HCT116 (cell line): ENCODE measurements at regions not wholly inside any gene's neighbourhood (a gene's known extent, or its start where the extent isn't known, plus 50 kb on each side); places are given as distances from the start of the nearest gene placed in this dataset.
A peak's percentile ranks its signal among the peaks of the same experiment; 100 is the strongest.

Experiments used
- ATAC-seq: fragments of 200-7000 bp; cut with Tn5 transposase; 2 replicates; pipeline ENCODE4 v1.9.1; 2020; ENCODE audit warnings: mild to moderate bottlenecking, moderate library complexity
- BruUV-seq: library from RNA; stranded (reverse); fragments of 400-500 nt; replicated peaks from 2 replicates; lab custom pipeline; 2021; lab: Mats Ljungman, UMichigan
- CTCF ChIA-PET: fragments of 300-600 bp; sonication (Branson Sonifier 250); formaldehyde crosslinking; loops from one replicate; lab custom pipeline; 2021; ENCODE audit warnings: antibody characterized with exemption; lab: Charles Lee
- POLR2A ChIA-PET: fragments of 300-600, 350-600 bp; sonication (Branson Sonifier 250); formaldehyde crosslinking; loops from one replicate; lab custom pipeline; 2021; ENCODE audit warnings: antibody characterized with exemption; lab: Charles Lee
- RAD21 ChIA-PET, 2 experiments: fragments of 300-600 bp; sonication (Branson Sonifier 250); formaldehyde crosslinking; loops; one replicate each; lab custom pipeline; 2023; ENCODE audit warnings: low total read pairs in 2 of 2; ENCODE audit not compliant: uncharacterized antibody in 2 of 2, unreplicated experiment in 2 of 2, low non-redundant PET in 1 of 2; lab: Charles Lee
- DNase-seq: peaks from one replicate; pipeline ENCODE4 v3.0.0-alpha.2; 2010; ENCODE audit warnings: low read depth, low spot score
- H2AFZ ChIP-seq: fragments of 200-600 bp; shearing (Covaris generic), sonication (generic); 2 replicates; pipeline ENCODE4 v1.6.1; 2017; ENCODE audit warnings: low read depth, mixed run types, mixed read lengths, antibody characterized with exemption, low read length; ENCODE audit not compliant: poor library complexity, severe bottlenecking
- H3K27ac ChIP-seq: 2 replicates; pipeline ENCODE4 v1.5.1; 2012; ENCODE audit warnings: low read depth, low read length
- H3K27me3 ChIP-seq: fragments of 200-600 bp; sonication (generic); 2 replicates; pipeline ENCODE4 v1.6.1; 2016; ENCODE audit warnings: mixed run types, low read length, mixed read lengths; ENCODE audit not compliant: insufficient read depth
- H3K36me3 ChIP-seq, 2 experiments: fragments of 200-500 bp in 1 of 2; fragments of 200-600 bp in 1 of 2; sonication (Bioruptor generic) in 1 of 2; sonication (generic) in 1 of 2; 2 replicates each; pipeline versions ENCODE4 v1.5.1 to v1.6.1; 2014 to 2016; ENCODE audit warnings: low read length in 2 of 2, inconsistent platforms in 1 of 2, mixed read lengths in 1 of 2, mixed run types in 1 of 2; ENCODE audit not compliant: insufficient read depth in 2 of 2, control insufficient read depth in 1 of 2
- H3K4me1 ChIP-seq, 2 experiments: fragments of 200-600 bp in 1 of 2; sonication (generic) in 1 of 2; 2 replicates each; pipeline versions ENCODE4 v1.5.1 to v1.6.1; 2012 to 2017; ENCODE audit warnings: low read length in 2 of 2, inconsistent platforms in 1 of 2, mild to moderate bottlenecking in 1 of 2, mixed read lengths in 1 of 2, mixed run types in 1 of 2, moderate library complexity in 1 of 2; ENCODE audit not compliant: insufficient read depth in 2 of 2, control insufficient read depth in 1 of 2
- H3K4me2 ChIP-seq: fragments of 200-600 bp; sonication (generic); 2 replicates; pipeline ENCODE4 v1.6.1; 2017; ENCODE audit warnings: mixed run types, low read length, mixed read lengths
- H3K4me3 ChIP-seq, 2 experiments: fragments of 200-600 bp in 1 of 2; sonication (generic) in 1 of 2; replicated peaks in 1 of 2; 2 replicates each; pipeline ENCODE4 v1.5.1; 2011 to 2016; ENCODE audit warnings: low read length in 2 of 2, control low read depth in 1 of 2, low read depth in 1 of 2, mild to moderate bottlenecking in 1 of 2, mixed read lengths in 1 of 2, mixed run types in 1 of 2
- H3K79me2 ChIP-seq: fragments of 200-600 bp; sonication (generic); 2 replicates; pipeline ENCODE4 v1.6.1; 2017; ENCODE audit warnings: mild to moderate bottlenecking, mixed run types, low read length, moderate library complexity, mixed read lengths; ENCODE audit not compliant: insufficient read depth
- H3K9ac ChIP-seq: fragments of 200-600 bp; sonication (generic); 2 replicates; pipeline ENCODE4 v1.6.1; 2016; ENCODE audit warnings: low read length, mixed read lengths
- H3K9me2 ChIP-seq: fragments of 200-600 bp; sonication (generic), shearing (Covaris generic); 2 replicates; pipeline ENCODE4 v1.6.1; 2017; ENCODE audit warnings: mixed run types, mild to moderate bottlenecking, moderate library complexity; ENCODE audit not compliant: insufficient read depth
- H3K9me3 ChIP-seq, 2 experiments: fragments of 200-500 bp in 1 of 2; fragments of 200-600 bp in 1 of 2; sonication (Bioruptor generic) in 1 of 2; sonication (generic) in 1 of 2; 2 replicates each; pipeline ENCODE4 v1.6.1; 2014 to 2017; ENCODE audit warnings: low read length in 2 of 2, mixed read lengths in 2 of 2, inconsistent platforms in 1 of 2, low read depth in 1 of 2, mild to moderate bottlenecking in 1 of 2, mixed run types in 1 of 2, moderate library complexity in 1 of 2; ENCODE audit not compliant: control insufficient read depth in 1 of 2, insufficient read depth in 1 of 2
- H4K20me1 ChIP-seq: fragments of 200-600 bp; sonication (generic), shearing (Covaris generic); 2 replicates; pipeline ENCODE4 v1.6.1; 2017; ENCODE audit warnings: mixed run types, mild to moderate bottlenecking, moderate library complexity; ENCODE audit not compliant: insufficient read depth
- CBX3 ChIP-seq: IDR thresholded peaks from 2 replicates; pipeline ENCODE4 v1.6.1; 2012; ENCODE audit warnings: low read depth
- CEBPB ChIP-seq: IDR thresholded peaks from 2 replicates; pipeline ENCODE4 v1.6.1; 2012; ENCODE audit warnings: low read depth
- EGR1 ChIP-seq: IDR thresholded peaks from 2 replicates; pipeline ENCODE4 v1.6.1; 2012; ENCODE audit warnings: low read depth
- ELF1 ChIP-seq: IDR thresholded peaks from 2 replicates; pipeline ENCODE4 v1.6.1; 2012; ENCODE audit warnings: low read depth, borderline replicate concordance
- EZH2 ChIP-seq: fragments of 200-600 bp; sonication (generic); IDR thresholded peaks from 2 replicates; pipeline ENCODE4 v1.6.1; 2017; ENCODE audit warnings: antibody characterized with exemption, mixed run types
- FOSL1 ChIP-seq: IDR thresholded peaks from 2 replicates; pipeline ENCODE4 v1.6.1; 2012; ENCODE audit warnings: low read depth
- JUND ChIP-seq: IDR thresholded peaks from 2 replicates; pipeline ENCODE4 v1.6.1; 2012
- POLR2AphosphoS5 ChIP-seq: IDR thresholded peaks from 2 replicates; pipeline ENCODE4 v1.6.1; 2011; ENCODE audit warnings: mild to moderate bottlenecking, low read depth, low read length, moderate library complexity
- RAD21 ChIP-seq: IDR thresholded peaks from 2 replicates; pipeline ENCODE4 v1.6.1; 2012; ENCODE audit warnings: low read depth, mild to moderate bottlenecking
- SIN3A ChIP-seq: IDR thresholded peaks from 2 replicates; pipeline ENCODE4 v1.6.1; 2012; ENCODE audit warnings: low read depth
- SP1 ChIP-seq: IDR thresholded peaks from 2 replicates; pipeline ENCODE4 v1.6.1; 2012; ENCODE audit warnings: low read depth
- SRF ChIP-seq: IDR thresholded peaks from 2 replicates; pipeline ENCODE4 v1.6.1; 2012; ENCODE audit warnings: low read depth
- YY1 ChIP-seq: IDR thresholded peaks from 2 replicates; pipeline ENCODE4 v1.6.1; 2011; ENCODE audit warnings: low read length, low read depth, moderate library complexity, mild to moderate bottlenecking; ENCODE audit not compliant: insufficient replicate concordance; ENCODE audit errors: extremely low read depth
- ZBTB33 ChIP-seq: IDR thresholded peaks from 2 replicates; pipeline ENCODE4 v1.6.1; 2011; ENCODE audit warnings: mild to moderate bottlenecking, low read length, moderate library complexity; ENCODE audit not compliant: insufficient replicate concordance; ENCODE audit errors: extremely low read depth
- ZFX ChIP-seq: fragments of 450-650 bp; IDR thresholded peaks from 2 replicates; pipeline ENCODE4 v1.6.1; 2017
- ZNF274 ChIP-seq: fragments of 200-500 bp; sonication (Bioruptor generic); IDR thresholded peaks from 2 replicates; pipeline ENCODE4 v1.6.1; 2014; ENCODE audit warnings: mild to moderate bottlenecking, low read depth, low read length, inconsistent platforms
- intact Hi-C: fragments of 100-400 bp; cut with micrococcal nuclease; formaldehyde crosslinking; loops from 2 replicates; pipeline ENCODE4 v1.10.0; 2022
- TF ChIP-seq, protein P1 (sequence below), 3 experiments: fragments of 200-600 bp in 1 of 3; sonication (generic) in 1 of 3; IDR thresholded peaks in 2 of 3; conservative IDR thresholded peaks in 1 of 3; 2 replicates each; pipeline ENCODE4 v1.5.1; 2012 to 2017; ENCODE audit warnings: low read depth in 2 of 3, low read length in 2 of 3, antibody characterized with exemption in 1 of 3, borderline replicate concordance in 1 of 3, control low read depth in 1 of 3, mild to moderate bottlenecking in 1 of 3, mixed read lengths in 1 of 3, mixed run types in 1 of 3, moderate library complexity in 1 of 3; ENCODE audit not compliant: insufficient read depth in 1 of 3
- TF ChIP-seq, protein P2 (sequence below): IDR thresholded peaks from 2 replicates; pipeline ENCODE4 v1.6.1; 2012
- TF ChIP-seq, protein P3 (sequence below): IDR thresholded peaks from 2 replicates; pipeline ENCODE4 v1.6.1; 2012; ENCODE audit warnings: low read depth
- TF ChIP-seq, protein P4 (sequence below): IDR thresholded peaks from 2 replicates; pipeline ENCODE4 v1.6.1; 2012

GRCh38 chr3:148078658-148079057, 619.0 kb upstream of the AGTR1 start:
- Histone ChIP-seq H3K36me3 (no peaks in the 10 kb centered on the region), H3K9ac (no peak overlapping the region), H3K9me2 (no peaks in the 10 kb centered on the region), H3K9me3 (no peaks in the 10 kb centered on the region), H3K27ac (no peak overlapping the region), H3K79me2 (no peaks in the 10 kb centered on the region), H3K27me3 (no peaks in the 10 kb centered on the region), H4K20me1 (no peaks in the 10 kb centered on the region), H3K4me3 (no peak overlapping the region), H2AFZ (peak overlapping the region; percentile 5), H3K4me1 (no peaks in the 10 kb centered on the region), H3K4me2 (no peak overlapping the region)
- POLR2A ChIA-PET, result no interaction called here
- BruUV-seq, result no TSS peak
- DNase-seq (no peak), ATAC-seq (no peak)
- CTCF ChIA-PET, result interaction anchor here (1.2 to 2.9 kb wide), 8 partner anchors 8 to 962 kb away, joined by 3 to 17 read pairs (median 4); no protein-coding TSS in a partner anchor
- RAD21 ChIA-PET, result no interaction called here
- TF ChIP-seq ELF1 (no peak), ZNF274 (no peak), EGR1 (no peak), CBX3 (no peak), FOSL1 (no peak), RAD21 (no peak), SIN3A (no peak), POLR2AphosphoS5 (no peak), ZBTB33 (no peak), ZFX (no peak), JUND (no peak), SP1 (no peak), CEBPB (no peak), YY1 (no peak), EZH2 (no peak), SRF (no peak)
- TF ChIP-seq, protein P1, sequence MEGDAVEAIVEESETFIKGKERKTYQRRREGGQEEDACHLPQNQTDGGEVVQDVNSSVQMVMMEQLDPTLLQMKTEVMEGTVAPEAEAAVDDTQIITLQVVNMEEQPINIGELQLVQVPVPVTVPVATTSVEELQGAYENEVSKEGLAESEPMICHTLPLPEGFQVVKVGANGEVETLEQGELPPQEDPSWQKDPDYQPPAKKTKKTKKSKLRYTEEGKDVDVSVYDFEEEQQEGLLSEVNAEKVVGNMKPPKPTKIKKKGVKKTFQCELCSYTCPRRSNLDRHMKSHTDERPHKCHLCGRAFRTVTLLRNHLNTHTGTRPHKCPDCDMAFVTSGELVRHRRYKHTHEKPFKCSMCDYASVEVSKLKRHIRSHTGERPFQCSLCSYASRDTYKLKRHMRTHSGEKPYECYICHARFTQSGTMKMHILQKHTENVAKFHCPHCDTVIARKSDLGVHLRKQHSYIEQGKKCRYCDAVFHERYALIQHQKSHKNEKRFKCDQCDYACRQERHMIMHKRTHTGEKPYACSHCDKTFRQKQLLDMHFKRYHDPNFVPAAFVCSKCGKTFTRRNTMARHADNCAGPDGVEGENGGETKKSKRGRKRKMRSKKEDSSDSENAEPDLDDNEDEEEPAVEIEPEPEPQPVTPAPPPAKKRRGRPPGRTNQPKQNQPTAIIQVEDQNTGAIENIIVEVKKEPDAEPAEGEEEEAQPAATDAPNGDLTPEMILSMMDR (IDR thresholded peaks at IDR 0.05 in 2 of 3, conservative IDR thresholded peaks at IDR 0.05 in 1 of 3; ENCODE audit: borderline replicate concordance in 1 of 3, insufficient read depth in 1 of 3, low read depth in 2 of 3, low read length in 2 of 3), result no peak
- TF ChIP-seq, protein P2, sequence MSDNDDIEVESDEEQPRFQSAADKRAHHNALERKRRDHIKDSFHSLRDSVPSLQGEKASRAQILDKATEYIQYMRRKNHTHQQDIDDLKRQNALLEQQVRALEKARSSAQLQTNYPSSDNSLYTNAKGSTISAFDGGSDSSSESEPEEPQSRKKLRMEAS, result no peak
- TF ChIP-seq, protein P3, sequence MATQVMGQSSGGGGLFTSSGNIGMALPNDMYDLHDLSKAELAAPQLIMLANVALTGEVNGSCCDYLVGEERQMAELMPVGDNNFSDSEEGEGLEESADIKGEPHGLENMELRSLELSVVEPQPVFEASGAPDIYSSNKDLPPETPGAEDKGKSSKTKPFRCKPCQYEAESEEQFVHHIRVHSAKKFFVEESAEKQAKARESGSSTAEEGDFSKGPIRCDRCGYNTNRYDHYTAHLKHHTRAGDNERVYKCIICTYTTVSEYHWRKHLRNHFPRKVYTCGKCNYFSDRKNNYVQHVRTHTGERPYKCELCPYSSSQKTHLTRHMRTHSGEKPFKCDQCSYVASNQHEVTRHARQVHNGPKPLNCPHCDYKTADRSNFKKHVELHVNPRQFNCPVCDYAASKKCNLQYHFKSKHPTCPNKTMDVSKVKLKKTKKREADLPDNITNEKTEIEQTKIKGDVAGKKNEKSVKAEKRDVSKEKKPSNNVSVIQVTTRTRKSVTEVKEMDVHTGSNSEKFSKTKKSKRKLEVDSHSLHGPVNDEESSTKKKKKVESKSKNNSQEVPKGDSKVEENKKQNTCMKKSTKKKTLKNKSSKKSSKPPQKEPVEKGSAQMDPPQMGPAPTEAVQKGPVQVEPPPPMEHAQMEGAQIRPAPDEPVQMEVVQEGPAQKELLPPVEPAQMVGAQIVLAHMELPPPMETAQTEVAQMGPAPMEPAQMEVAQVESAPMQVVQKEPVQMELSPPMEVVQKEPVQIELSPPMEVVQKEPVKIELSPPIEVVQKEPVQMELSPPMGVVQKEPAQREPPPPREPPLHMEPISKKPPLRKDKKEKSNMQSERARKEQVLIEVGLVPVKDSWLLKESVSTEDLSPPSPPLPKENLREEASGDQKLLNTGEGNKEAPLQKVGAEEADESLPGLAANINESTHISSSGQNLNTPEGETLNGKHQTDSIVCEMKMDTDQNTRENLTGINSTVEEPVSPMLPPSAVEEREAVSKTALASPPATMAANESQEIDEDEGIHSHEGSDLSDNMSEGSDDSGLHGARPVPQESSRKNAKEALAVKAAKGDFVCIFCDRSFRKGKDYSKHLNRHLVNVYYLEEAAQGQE, result no peak
- TF ChIP-seq, protein P4, sequence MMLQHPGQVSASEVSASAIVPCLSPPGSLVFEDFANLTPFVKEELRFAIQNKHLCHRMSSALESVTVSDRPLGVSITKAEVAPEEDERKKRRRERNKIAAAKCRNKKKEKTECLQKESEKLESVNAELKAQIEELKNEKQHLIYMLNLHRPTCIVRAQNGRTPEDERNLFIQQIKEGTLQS, result no peak
- intact Hi-C loops, result loop anchor here (5.0 to 10.0 kb wide), 3 partner anchors 716 to 964 kb away; no protein-coding TSS in a partner anchor
